Adrenal gland (tissue), 5 donors: ENCODE measurements at regions not wholly inside any gene's neighbourhood (a gene's known extent, or its start where the extent isn't known, plus 50 kb on each side); places are given as distances from the start of the nearest gene placed in this dataset.

Source experiments
- POLR2A ChIP-seq, 2 donors: fragments of 450-650 bp; IDR thresholded peaks; one replicate each; pipeline ENCODE4 v1.6.1; 2017; ENCODE audit warnings: antibody characterized with exemption in 2 of 2, mild to moderate bottlenecking in 2 of 2, moderate library complexity in 1 of 2
- TF ChIP-seq, protein P1 (sequence below), 6 experiments: fragments of 450-650 bp in 4 of 6; fragments of 200-600 bp in 2 of 6; sonication (generic) in 1 of 6; IDR thresholded peaks; 1 replicate in 5 of 6; 2 replicates in 1 of 6; pipeline versions ENCODE4 v1.5.1 to v1.8.0; 2016 to 2021; ENCODE audit warnings: antibody characterized with exemption in 6 of 6, mild to moderate bottlenecking in 2 of 6, moderate library complexity in 1 of 6
- donor health status: DM: no; HTN: no; CAD: no.

DNA sequence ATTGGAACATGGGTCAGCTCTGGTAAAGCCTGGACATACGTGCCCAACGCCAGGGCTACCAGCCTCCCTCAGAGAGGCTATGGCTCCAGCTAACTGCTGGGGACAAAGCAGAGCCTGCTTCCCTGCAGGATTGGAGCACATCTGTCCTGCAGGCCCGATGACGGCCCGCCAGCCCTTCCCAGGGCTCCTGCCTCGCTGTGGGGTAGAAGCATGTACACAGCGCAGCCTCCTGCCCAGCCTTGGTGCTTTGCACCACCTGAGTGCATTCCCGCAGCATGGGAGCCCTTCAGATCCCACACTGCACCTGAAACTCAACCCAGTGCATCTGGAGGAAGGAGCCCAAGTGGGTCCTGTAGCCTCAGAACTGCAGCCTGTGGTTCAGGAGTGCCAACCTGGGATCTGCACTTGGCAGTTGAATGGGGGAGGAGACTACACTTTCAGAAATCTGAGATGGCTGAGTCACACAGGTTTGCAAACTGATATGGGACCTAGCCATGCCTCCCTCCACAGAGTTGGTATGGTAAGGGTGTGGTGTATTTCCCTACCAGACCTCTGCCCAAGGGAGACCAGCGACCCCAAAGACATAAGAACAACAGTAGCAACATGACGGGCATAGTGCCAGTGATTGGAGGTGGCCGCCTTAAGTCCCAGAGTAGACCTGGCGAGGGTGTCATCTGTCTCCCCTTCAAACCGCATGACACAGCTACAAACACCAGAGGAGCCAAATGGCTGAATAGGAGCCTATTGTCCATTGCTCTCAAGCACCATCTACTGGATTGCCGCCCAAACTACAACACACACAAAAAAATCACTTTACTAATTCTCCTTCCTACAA lies 273.9 kb upstream of the MIS18BP1 start:
- TF ChIP-seq, protein P1, sequence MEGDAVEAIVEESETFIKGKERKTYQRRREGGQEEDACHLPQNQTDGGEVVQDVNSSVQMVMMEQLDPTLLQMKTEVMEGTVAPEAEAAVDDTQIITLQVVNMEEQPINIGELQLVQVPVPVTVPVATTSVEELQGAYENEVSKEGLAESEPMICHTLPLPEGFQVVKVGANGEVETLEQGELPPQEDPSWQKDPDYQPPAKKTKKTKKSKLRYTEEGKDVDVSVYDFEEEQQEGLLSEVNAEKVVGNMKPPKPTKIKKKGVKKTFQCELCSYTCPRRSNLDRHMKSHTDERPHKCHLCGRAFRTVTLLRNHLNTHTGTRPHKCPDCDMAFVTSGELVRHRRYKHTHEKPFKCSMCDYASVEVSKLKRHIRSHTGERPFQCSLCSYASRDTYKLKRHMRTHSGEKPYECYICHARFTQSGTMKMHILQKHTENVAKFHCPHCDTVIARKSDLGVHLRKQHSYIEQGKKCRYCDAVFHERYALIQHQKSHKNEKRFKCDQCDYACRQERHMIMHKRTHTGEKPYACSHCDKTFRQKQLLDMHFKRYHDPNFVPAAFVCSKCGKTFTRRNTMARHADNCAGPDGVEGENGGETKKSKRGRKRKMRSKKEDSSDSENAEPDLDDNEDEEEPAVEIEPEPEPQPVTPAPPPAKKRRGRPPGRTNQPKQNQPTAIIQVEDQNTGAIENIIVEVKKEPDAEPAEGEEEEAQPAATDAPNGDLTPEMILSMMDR (IDR thresholded peaks at IDR 0.05) = peak; percentile 6 to 71 (median 50)
- no peak for TF ChIP-seq POLR2A (IDR thresholded peaks at IDR 0.05)
